ENCODE measurements at regions not wholly inside any gene's neighbourhood (a gene's known extent, or its start where the extent isn't known, plus 50 kb on each side); places are given as distances from the start of the nearest gene placed in this dataset.

- TF ChIP-seq SUZ12 (IDR thresholded peaks at IDR 0.05; ENCODE audit: extremely low read depth, insufficient read depth, insufficient read length) (no peak), YY1 (IDR thresholded peaks at IDR 0.05; ENCODE audit: insufficient read depth, insufficient read length) (no peak), ZNF274 (IDR thresholded peaks at IDR 0.05; ENCODE audit: low read depth, low read length) (no peak)
These were observed 868.0 kb downstream of the KCNMA1 start for GRCh38 chr10:76769582-76769981.
